IPS DF 6.9 (cell line): ENCODE measurements at regions not wholly inside any gene's neighbourhood (a gene's known extent, or its start where the extent isn't known, plus 50 kb on each side); places are given as distances from the start of the nearest gene placed in this dataset.
"Not testable (repeated sequence)": the region's sequence is repeated elsewhere in the genome, so short reads cannot be mapped to it uniquely, and the experiment has no call there.

Experiments used
- DNase-seq: peaks from one replicate; pipeline ENCODE4 v3.0.0-alpha.2; 2013; ENCODE audit warnings: low read depth, low spot score
- H3K27ac ChIP-seq: one replicate; pipeline ENCODE4 v1.5.1; 2013; ENCODE audit warnings: low read length, control low read depth
- H3K27me3 ChIP-seq: 2 replicates; pipeline ENCODE4 v1.6.1; 2013; ENCODE audit warnings: mild to moderate bottlenecking, low read length; ENCODE audit not compliant: control insufficient read depth, insufficient read depth
- H3K36me3 ChIP-seq: 2 replicates; pipeline ENCODE4 v1.6.1; 2013; ENCODE audit warnings: low read length; ENCODE audit not compliant: control insufficient read depth, insufficient read depth
- H3K4me1 ChIP-seq: 2 replicates; pipeline ENCODE4 v1.6.1; 2013; ENCODE audit warnings: low read length; ENCODE audit not compliant: control insufficient read depth, insufficient read depth
- H3K4me3 ChIP-seq: 2 replicates; pipeline ENCODE4 v1.5.1; 2013; ENCODE audit warnings: mild to moderate bottlenecking, low read length
- H3K9me3 ChIP-seq: 2 replicates; pipeline ENCODE4 v1.6.1; 2013; ENCODE audit warnings: low read length, inconsistent platforms; ENCODE audit not compliant: control insufficient read depth, insufficient read depth
- WGBS: extraction: QIAGEN DNeasy Blood & Tissue Kit; methylation state at CpG from one replicate; pipeline ENCODE4 v1.1.7; 2013; ENCODE audit warnings: mixed read lengths, missing lambda C conversion rate; ENCODE audit not compliant: insufficient read length, insufficient coverage; 5-methylcytosine and 5-hydroxymethylcytosine counted together

DNA sequence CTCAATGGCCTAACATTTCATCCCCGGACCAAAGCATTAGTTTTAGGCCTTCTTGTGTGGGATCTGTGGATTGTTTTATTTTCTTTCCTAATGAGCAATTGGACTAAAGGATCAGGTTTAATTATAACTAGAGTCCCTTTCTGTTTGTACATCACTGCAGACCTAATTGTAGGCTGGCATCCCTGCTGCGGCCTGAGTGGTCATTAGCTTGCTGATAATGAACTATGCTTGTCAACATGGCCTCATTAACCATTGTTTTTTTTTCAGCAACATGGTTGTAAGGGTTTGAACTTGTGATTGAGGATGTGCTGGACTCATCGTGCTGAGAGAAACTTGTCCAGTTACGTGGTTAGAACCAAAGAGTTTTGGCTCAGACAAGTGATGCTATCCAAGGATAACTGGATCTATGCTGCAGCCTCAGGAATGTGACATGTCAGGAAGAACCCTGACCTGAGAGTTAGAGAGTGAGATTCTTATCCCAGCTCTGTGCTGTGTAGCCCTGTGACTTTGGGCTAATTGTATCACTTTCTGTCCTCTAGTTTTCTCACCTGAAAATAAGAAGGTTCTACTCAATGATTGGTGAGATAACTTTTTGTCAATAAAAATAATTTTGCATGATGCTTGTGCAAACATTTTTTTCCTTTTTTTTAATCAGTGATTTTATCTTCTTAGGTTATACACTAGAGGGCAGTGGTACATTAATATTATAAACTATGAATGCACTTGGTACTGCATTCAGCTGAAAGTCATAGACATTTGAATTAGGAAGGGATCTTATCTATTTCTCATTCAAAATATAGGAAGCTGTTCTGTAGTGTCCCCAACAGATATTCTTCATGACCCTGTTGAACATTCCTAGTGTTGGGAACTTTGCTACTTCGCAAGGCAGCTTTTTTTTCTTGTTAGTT lies 140.9 kb downstream of the RNF144B start:
- Histone ChIP-seq H3K36me3 (no peaks in the 10 kb centered on the region), H3K9me3 (no peaks in the 10 kb centered on the region), H3K27me3 (no peaks in the 10 kb centered on the region), H3K27ac (no peak overlapping the region), H3K4me3 (no peak overlapping the region), H3K4me1 (peaks cover 2% of the 10 kb centered on the region; the same call in 1 of the 2 replicates)
- DNase-seq: no peak
- WGBS: no CpG with 5 or more reads among the region's 5 CpGs

DNA sequence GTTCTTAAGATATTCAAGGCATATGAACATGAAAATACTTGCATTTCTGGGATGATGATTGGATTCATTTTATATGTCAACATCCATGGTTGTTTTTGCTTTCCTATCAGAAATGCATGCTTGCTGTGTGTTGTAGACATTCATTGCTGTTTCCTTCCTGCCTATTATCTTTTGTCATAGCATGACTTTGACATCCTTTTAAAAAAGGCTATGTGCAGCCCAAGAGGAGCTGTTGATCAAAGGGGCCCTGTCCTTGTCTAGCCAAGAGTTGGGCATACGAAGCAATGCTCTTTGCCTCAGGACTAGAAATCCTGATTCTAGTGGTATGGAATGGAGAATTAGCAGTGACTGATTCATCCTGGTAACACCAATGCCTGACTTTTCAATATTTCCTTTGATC lies 143.1 kb downstream of the RNF144B start:
- DNase-seq: no peak
- Histone ChIP-seq H3K9me3 (no peaks in the 10 kb centered on the region), H3K4me3 (no peak overlapping the region), H3K36me3 (no peaks in the 10 kb centered on the region), H3K27me3 (no peaks in the 10 kb centered on the region), H3K27ac (no peak overlapping the region), H3K4me1 (peaks cover 2% of the 10 kb centered on the region; the same call in 1 of the 2 replicates)
- WGBS: no CpG with 5 or more reads among the region's 1 CpG

DNA sequence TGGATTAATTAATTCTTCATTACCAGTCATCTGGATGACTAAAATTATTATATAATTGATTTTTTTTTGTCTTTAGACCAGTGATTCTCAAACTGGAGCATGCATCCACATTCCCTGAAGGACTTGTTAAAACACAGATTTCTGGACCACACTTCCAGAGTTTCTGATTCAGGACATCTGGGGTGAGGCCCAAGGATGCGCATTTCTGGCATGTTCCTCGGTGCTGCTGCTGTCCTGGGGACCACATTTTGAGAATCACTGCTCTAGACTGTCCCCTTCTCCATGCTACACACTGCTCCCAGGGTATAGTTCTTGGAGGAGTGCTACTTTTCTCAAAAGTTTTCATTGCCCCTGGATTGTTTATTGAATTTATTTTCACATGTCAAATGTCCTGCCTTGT lies 145.0 kb downstream of the RNF144B start:
- Histone ChIP-seq H3K4me3 (no peak overlapping the region), H3K27me3 (no peaks in the 10 kb centered on the region), H3K36me3 (no peaks in the 10 kb centered on the region), H3K27ac (no peak overlapping the region), H3K9me3 (no peaks in the 10 kb centered on the region), H3K4me1 (peaks cover 2% of the 10 kb centered on the region; the same call in 1 of the 2 replicates)
- no peak for DNase-seq
- no CpG with 5 or more reads among the region's 2 CpGs for WGBS

DNA sequence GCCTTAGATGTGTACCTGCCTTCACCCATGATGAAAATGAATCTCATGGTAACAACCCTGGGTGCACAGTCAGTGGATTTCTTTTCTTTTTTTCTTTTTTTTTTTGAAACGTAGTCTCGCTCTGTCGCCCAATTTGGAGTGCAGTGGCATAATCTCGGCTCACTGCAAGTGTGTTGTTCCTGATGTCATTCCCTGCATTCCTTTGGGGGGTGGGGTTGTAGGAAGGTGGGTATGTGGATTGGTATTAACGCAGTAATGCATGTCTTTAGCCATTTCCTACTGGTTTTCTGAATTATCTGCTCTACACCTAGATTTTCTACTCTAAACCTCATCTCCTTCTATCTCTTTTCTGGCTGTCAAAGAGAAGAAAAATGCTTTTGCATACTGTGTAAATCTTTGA lies 146.6 kb downstream of the RNF144B start:
- no peaks in the 10 kb centered on the region for H3K27me3 ChIP-seq
- no peak overlapping the region for H3K4me3 ChIP-seq
- DNase-seq: peak; percentile 11
- H3K9me3 ChIP-seq: no peaks in the 10 kb centered on the region
- H3K4me1 ChIP-seq: no peaks in the 10 kb centered on the region
- no CpG with 5 or more reads among the region's 5 CpGs for WGBS
- no peak overlapping the region for H3K27ac ChIP-seq
- no peaks in the 10 kb centered on the region for H3K36me3 ChIP-seq

DNA sequence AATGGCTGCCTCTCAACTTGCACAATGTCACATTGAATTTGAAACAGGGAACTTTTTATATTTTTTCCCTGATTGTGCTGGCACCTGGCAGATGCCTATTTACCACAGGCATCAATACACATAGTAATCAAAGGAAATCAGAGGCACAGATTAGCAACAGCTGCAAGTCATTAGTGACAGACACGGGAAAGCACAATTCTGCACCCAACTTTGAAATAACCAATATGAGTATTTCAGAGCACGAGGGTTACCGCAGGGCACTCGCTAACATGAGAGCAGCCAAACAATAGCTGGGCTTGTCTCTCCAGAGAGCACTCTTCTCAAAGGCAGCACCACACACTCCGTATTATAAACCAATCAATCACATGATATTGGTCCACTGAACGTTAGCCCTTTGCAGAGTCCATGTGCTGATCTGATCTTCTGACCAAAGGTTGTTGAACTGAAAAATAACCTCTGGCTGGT lies 149.5 kb downstream of the RNF144B start:
- Histone ChIP-seq H3K4me1 (no peaks in the 10 kb centered on the region), H3K4me3 (no peak overlapping the region), H3K36me3 (no peaks in the 10 kb centered on the region), H3K27ac (no peak overlapping the region), H3K27me3 (no peaks in the 10 kb centered on the region), H3K9me3 (no peaks in the 10 kb centered on the region)
- no peak for DNase-seq
- no CpG with 5 or more reads among the region's 6 CpGs for WGBS

DNA sequence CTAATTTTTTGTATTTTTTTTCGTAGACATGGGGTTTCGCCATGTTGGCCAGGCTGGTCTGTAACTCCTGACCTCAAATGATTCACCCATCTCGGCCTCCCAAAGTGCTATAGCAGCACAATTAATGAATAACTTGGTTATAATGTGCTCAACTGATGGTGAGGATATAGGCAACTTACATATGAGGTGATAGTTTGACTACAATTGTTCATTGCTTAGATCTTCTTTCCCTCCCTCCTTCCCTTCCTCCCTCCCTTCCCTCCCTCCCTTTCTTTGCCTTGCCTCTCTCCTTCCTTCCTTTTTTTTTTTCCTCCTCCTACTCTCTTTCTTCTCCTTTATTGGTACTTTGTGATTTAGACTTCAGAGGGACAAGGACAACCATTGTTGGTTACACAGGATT lies 151.2 kb downstream of the RNF144B start:
- Histone ChIP-seq H3K36me3 (no peaks in the 10 kb centered on the region), H3K4me3 (no peak overlapping the region), H3K27me3 (no peaks in the 10 kb centered on the region), H3K27ac (no peak overlapping the region), H3K9me3 (no peaks in the 10 kb centered on the region), H3K4me1 (no peaks in the 10 kb centered on the region)
- no peak for DNase-seq
- no CpG with 5 or more reads among the region's 3 CpGs for WGBS

DNA sequence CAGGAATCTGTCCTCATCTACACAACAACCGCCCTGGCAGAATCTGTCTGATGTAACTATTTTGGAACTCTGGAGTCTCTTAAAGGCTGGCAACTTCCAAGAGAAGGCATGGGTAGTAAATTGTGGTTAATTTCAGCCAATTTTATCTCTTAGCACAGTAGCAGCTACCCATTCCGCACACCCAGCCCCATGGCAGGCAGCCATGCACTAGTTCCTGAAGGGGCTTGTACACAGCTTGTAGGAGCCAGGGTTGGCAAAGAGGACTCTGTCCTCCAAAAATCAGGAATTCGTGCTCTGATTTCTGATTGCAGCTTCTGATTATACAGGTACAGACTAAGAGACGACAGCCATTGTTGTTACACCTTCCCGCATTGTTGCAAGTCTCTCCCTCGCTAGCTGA lies 155.9 kb downstream of the RNF144B start:
- Histone ChIP-seq H3K4me1 (no peaks in the 10 kb centered on the region), H3K9me3 (no peaks in the 10 kb centered on the region), H3K4me3 (no peak overlapping the region), H3K27ac (no peak overlapping the region), H3K27me3 (no peaks in the 10 kb centered on the region), H3K36me3 (no peaks in the 10 kb centered on the region)
- DNase-seq: no peak
- WGBS: no CpG with 5 or more reads among the region's 6 CpGs

DNA sequence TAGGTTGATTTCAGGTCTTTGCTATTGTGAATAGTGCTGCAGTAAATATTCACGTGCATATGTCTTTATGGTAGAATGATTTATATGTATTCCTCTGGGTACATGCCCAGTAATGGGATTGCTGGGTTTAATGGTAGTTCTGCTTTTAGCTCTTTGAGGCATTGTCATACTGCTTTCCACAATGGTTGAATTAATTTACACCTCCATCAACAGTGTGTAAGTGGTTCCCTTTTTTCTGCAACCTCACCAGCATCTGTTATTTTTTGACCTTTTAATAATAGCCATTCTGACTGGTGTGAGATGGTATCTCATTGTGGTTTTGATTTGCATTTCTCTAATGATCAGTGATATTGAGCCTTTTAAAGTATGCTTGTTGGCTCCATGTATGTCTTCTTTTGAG lies 158.0 kb downstream of the RNF144B start:
- H3K9me3 ChIP-seq, DNase-seq, H3K4me1 ChIP-seq, H3K36me3 ChIP-seq, H3K27me3 ChIP-seq, H3K27ac ChIP-seq, H3K4me3 ChIP-seq: not testable (repeated sequence)
- no CpG with 5 or more reads among the region's 1 CpG for WGBS

DNA sequence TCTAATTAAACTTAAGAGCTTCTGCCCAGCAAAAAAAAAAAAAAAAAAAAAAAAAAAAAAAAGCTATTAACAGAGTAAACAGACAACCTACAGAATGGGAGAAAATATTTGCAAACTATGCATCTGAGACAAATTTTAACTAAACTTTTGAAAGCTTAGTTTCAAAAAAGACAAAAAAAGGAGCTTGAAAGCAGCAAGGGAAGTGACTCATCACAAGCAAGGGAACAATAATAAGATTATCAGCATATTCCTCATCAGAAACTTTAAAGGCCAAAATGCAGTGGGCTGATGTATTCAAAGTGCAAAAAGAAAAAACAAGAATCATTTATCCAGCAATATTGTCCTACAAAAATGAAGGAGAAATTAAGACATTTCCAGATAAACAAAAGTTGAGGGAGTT lies 158.6 kb downstream of the RNF144B start:
- no peaks in the 10 kb centered on the region for H3K36me3 ChIP-seq
- H3K9me3 ChIP-seq: no peaks in the 10 kb centered on the region
- H3K27ac ChIP-seq: no peak overlapping the region
- no peaks in the 10 kb centered on the region for H3K27me3 ChIP-seq
- no peak for DNase-seq
- H3K4me3 ChIP-seq: no peak overlapping the region
- H3K4me1 ChIP-seq: no peaks in the 10 kb centered on the region

DNA sequence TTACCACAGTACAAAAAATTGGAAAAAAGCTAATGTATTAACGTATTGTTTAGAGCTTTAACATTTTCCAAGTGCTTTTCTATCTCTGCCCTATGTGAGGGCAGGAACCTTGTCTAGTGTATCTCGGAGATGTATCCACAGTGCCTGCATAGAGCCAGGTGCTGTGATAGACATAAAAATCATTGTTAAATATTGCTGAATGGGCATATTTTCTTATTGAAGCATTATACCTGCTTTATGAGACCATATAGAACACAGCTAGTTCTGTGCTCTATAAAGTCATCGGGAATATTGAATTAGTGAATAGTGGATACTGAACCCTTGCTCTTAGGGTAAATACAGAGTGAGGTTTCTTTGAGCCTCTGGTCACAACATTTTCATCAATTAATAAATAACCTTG lies 163.0 kb downstream of the RNF144B start:
- H3K9me3 ChIP-seq: no peaks in the 10 kb centered on the region
- H3K4me1 ChIP-seq: no peaks in the 10 kb centered on the region
- H3K36me3 ChIP-seq: no peaks in the 10 kb centered on the region
- DNase-seq: no peak
- no peak overlapping the region for H3K27ac ChIP-seq
- WGBS: no CpG with 5 or more reads among the region's 3 CpGs
- no peak overlapping the region for H3K4me3 ChIP-seq
- H3K27me3 ChIP-seq: no peaks in the 10 kb centered on the region

DNA sequence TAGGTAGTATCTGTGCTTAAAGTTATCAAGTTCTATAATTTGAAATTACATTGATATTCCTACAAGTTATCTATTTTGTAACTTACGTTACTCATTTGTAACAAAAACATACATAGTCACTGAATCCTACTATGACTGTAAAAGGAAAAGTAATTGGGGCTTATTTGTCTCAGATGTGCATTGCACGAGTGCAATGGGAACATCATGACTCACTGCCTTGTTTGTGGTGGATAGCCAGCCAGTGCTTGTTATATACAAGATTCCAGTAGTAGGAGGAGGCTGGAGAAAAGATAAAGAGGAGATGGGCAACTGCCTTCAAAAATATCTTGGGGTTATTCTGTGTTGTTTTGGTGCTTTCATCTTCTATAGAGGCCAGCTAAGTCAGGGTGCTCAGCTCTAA lies 164.1 kb downstream of the RNF144B start:
- no peak for DNase-seq

More for the DNA sequence above, 164.1 kb downstream of the RNF144B start:
- no peak overlapping the region for H3K27ac ChIP-seq
- H3K9me3 ChIP-seq: no peaks in the 10 kb centered on the region
- no peaks in the 10 kb centered on the region for H3K4me1 ChIP-seq
- no CpG with 5 or more reads among the region's 2 CpGs for WGBS
- H3K36me3 ChIP-seq: no peaks in the 10 kb centered on the region
- no peaks in the 10 kb centered on the region for H3K27me3 ChIP-seq
- H3K4me3 ChIP-seq: no peak overlapping the region
